Gastroesophageal sphincter (tissue), 3 donors: ENCODE measurements at regions not wholly inside any gene's neighbourhood (a gene's known extent, or its start where the extent isn't known, plus 50 kb on each side); places are given as distances from the start of the nearest gene placed in this dataset.

Experiments
- POLR2A ChIP-seq, 2 donors: fragments of 450-650 bp; IDR thresholded peaks; one replicate each; pipeline ENCODE4 v1.6.1; 2017; ENCODE audit warnings: antibody characterized with exemption in 2 of 2, mild to moderate bottlenecking in 2 of 2, moderate library complexity in 1 of 2
- POLR2AphosphoS5 ChIP-seq: sonication (generic); formaldehyde crosslinking; IDR thresholded peaks from one replicate; pipeline ENCODE4 v1.6.1; 2017; ENCODE audit warnings: antibody characterized with exemption
- TF ChIP-seq, protein P1 (sequence below), 4 experiments: fragments of 200-600 bp in 2 of 4; fragments of 450-650 bp in 2 of 4; sonication (generic) in 1 of 4; IDR thresholded peaks; one replicate each; pipeline ENCODE4 v1.5.1; 2017 to 2019; ENCODE audit warnings: antibody characterized with exemption in 4 of 4, mild to moderate bottlenecking in 2 of 4, moderate library complexity in 2 of 4

DNA sequence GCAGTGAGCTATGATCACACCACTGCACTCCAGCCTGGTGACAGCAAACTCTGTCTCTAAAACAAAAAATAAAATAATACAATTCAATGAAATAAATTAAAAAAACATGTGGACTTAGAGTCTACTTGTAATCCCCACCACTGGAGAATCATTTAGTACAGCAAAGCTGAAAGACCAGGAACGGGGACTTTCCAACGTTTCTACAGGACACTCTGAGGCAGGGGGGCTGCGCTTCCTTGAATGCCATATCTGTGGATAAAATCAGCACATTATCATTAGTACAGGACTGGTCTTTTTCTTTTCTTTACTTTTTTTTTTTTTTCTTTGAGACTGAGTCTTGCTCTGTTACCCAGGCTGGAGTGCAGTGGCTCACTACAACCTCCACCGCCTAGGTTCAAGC is 124.8 kb downstream of the MXRA5 start:
- TF ChIP-seq, protein P1, sequence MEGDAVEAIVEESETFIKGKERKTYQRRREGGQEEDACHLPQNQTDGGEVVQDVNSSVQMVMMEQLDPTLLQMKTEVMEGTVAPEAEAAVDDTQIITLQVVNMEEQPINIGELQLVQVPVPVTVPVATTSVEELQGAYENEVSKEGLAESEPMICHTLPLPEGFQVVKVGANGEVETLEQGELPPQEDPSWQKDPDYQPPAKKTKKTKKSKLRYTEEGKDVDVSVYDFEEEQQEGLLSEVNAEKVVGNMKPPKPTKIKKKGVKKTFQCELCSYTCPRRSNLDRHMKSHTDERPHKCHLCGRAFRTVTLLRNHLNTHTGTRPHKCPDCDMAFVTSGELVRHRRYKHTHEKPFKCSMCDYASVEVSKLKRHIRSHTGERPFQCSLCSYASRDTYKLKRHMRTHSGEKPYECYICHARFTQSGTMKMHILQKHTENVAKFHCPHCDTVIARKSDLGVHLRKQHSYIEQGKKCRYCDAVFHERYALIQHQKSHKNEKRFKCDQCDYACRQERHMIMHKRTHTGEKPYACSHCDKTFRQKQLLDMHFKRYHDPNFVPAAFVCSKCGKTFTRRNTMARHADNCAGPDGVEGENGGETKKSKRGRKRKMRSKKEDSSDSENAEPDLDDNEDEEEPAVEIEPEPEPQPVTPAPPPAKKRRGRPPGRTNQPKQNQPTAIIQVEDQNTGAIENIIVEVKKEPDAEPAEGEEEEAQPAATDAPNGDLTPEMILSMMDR (IDR thresholded peaks at IDR 0.05), result no peak
- TF ChIP-seq POLR2AphosphoS5 (no peak), POLR2A (IDR thresholded peaks at IDR 0.05) (no peak)
